ENCODE measurements at regions not wholly inside any gene's neighbourhood (a gene's known extent, or its start where the extent isn't known, plus 50 kb on each side); places are given as distances from the start of the nearest gene placed in this dataset.
"Not testable (repeated sequence)": the region's sequence is repeated elsewhere in the genome, so short reads cannot be mapped to it uniquely, and the experiment has no call there.

DNA sequence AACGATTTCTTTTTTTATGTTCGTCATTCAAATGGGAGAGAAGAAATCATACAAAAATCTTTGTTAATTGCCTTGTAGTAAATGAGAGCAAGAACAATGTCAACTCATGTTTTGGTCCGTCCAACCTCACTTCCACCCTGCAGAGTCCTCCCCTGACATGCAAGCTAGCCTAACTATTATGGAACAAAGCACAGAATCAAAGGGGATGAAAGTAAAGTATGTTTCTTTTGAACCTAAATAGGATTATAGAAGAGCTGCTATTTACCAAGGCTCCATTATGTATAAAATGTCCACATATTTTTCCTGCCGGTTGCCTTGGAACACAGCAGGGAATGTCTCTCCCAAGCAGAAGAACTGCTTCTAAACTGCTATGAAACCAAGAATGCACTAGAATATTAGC is 161.1 kb downstream of the MRPS30 start:
- Histone ChIP-seq H3K9me3 (ENCODE audit: control insufficient read depth in 4 of 4, insufficient read depth in 3 of 4, low read length in 3 of 4) (peaks cover 0 to 5% (median 0%) of the 10 kb centered on the region in 4 donors), H3K9ac (ENCODE audit: insufficient read depth in 1 of 2, low read length in 2 of 2) (no peak overlapping the region), H3K4me1 (ENCODE audit: control insufficient read depth in 5 of 5, insufficient read depth in 5 of 5, low read length in 5 of 5) (no peaks in the 10 kb centered on the region), H3K27ac (ENCODE audit: low read depth in 1 of 2, low read length in 1 of 2) (no peak overlapping the region), H3K36me3 (ENCODE audit: control insufficient read depth in 4 of 4, insufficient read depth in 4 of 4, low read length in 4 of 4) (no peaks in the 10 kb centered on the region), H3K4me3 (no peak overlapping the region), H3K27me3 (ENCODE audit: control insufficient read depth in 3 of 3, insufficient read depth in 3 of 3, low read length in 2 of 3) (no peaks in the 10 kb centered on the region)
- DNase-seq = no peak
- TF ChIP-seq, protein P1, sequence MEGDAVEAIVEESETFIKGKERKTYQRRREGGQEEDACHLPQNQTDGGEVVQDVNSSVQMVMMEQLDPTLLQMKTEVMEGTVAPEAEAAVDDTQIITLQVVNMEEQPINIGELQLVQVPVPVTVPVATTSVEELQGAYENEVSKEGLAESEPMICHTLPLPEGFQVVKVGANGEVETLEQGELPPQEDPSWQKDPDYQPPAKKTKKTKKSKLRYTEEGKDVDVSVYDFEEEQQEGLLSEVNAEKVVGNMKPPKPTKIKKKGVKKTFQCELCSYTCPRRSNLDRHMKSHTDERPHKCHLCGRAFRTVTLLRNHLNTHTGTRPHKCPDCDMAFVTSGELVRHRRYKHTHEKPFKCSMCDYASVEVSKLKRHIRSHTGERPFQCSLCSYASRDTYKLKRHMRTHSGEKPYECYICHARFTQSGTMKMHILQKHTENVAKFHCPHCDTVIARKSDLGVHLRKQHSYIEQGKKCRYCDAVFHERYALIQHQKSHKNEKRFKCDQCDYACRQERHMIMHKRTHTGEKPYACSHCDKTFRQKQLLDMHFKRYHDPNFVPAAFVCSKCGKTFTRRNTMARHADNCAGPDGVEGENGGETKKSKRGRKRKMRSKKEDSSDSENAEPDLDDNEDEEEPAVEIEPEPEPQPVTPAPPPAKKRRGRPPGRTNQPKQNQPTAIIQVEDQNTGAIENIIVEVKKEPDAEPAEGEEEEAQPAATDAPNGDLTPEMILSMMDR (IDR thresholded peaks at IDR 0.05; ENCODE audit: control extremely low read depth, extremely low read depth) = no peak
- 84 to 91% methylated on average over 4 of the region's 4 CpGs for WGBS, 2 donors
- no peak for ATAC-seq (ENCODE audit: insufficient read depth, low FRiP score)

DNA sequence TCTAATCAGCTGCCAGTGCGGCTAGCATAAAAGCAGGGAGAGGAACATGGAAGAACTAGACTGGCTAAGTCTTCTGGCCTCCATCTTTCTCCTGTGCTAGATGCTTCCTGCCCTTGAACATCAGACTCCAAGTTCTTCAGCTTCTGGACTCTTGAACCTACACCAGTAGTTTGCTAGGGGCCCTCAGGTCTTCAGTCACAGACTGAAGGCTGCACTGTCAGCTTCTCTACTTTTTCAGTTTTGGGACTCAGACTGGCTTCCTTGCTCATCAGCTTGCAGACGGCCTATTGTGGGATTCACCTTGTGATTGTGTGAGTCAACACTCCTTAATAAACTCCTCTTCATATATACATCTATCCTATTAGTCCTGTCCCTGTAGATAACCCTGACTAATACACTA is 162.2 kb downstream of the MRPS30 start:
- H3K9me3 ChIP-seq (ENCODE audit: control insufficient read depth in 4 of 4, insufficient read depth in 3 of 4, low read length in 3 of 4); H3K4me1 ChIP-seq (ENCODE audit: control insufficient read depth in 5 of 5, insufficient read depth in 5 of 5, low read length in 5 of 5); ATAC-seq (ENCODE audit: insufficient read depth, low FRiP score); H3K36me3 ChIP-seq (ENCODE audit: control insufficient read depth in 4 of 4, insufficient read depth in 4 of 4, low read length in 4 of 4); H3K9ac ChIP-seq (ENCODE audit: insufficient read depth in 1 of 2, low read length in 2 of 2); DNase-seq; H3K4me3 ChIP-seq; H3K27ac ChIP-seq (ENCODE audit: low read depth in 1 of 2, low read length in 1 of 2); H3K27me3 ChIP-seq (ENCODE audit: control insufficient read depth in 3 of 3, insufficient read depth in 3 of 3, low read length in 2 of 3): not testable (repeated sequence)
- 84 to 87% methylated on average over 2 of the region's 2 CpGs for WGBS, 2 donors

DNA sequence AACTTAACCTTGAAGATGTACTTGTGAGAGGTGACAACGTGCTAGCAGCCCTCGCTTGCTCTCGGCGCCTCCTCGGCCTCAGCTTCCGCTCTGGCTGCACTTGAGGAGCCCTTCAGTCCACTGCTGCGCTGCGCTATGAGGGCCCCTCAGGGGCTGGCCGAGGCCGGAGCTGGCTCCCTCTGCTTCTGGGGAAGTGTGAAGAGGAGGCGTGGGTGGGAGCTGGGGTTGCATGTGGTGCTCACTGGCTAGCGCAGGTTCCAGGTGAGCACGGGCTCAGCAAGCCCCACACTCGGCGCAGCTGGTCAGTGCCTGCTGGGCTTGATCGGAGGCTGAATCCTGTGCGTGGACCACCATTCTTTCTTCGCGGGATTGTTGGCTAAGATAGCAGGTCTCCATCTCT is 166.1 kb downstream of the MRPS30 start:
- WGBS, 2 donors = 88 to 93% methylated on average over 19 of the region's 19 CpGs
- TF ChIP-seq, protein P1 (IDR thresholded peaks at IDR 0.05; ENCODE audit: control extremely low read depth, extremely low read depth) = no peak
- Histone ChIP-seq H3K36me3 (ENCODE audit: control insufficient read depth in 4 of 4, insufficient read depth in 4 of 4, low read length in 4 of 4) (no peaks in the 10 kb centered on the region), H3K9me3 (ENCODE audit: control insufficient read depth in 4 of 4, insufficient read depth in 3 of 4, low read length in 3 of 4) (peaks cover 0 to 8% (median 0%) of the 10 kb centered on the region in 4 donors), H3K27ac (ENCODE audit: low read depth in 1 of 2, low read length in 1 of 2) (no peak overlapping the region), H3K4me3 (no peak overlapping the region), H3K27me3 (ENCODE audit: control insufficient read depth in 3 of 3, insufficient read depth in 3 of 3, low read length in 2 of 3) (no peaks in the 10 kb centered on the region), H3K4me1 (ENCODE audit: control insufficient read depth in 5 of 5, insufficient read depth in 5 of 5, low read length in 5 of 5) (no peaks in the 10 kb centered on the region), H3K9ac (ENCODE audit: insufficient read depth in 1 of 2, low read length in 2 of 2) (no peak overlapping the region)
- DNase-seq (no peak), ATAC-seq (ENCODE audit: insufficient read depth, low FRiP score) (no peak)

DNA sequence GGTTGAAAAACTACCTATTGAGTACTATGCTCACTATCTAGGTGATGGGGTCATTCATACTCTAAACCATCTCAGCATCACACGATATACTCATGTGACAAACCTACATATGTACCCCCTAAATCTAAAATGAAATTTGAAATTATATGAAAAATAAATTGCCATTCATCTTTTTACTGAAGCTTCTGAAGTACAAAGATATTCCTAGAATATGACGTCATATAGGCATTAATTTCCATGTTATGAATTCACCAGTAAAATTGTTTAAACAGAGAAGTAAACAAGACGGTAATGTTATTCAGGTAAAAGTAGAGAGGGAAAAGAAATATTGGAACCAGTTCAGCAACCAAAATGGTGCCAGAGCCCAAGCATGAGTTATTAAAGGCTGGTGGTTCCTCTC is 173.0 kb downstream of the MRPS30 start:
- Histone ChIP-seq H3K9ac (ENCODE audit: insufficient read depth in 1 of 2, low read length in 2 of 2) (no peak overlapping the region), H3K4me1 (ENCODE audit: control insufficient read depth in 5 of 5, insufficient read depth in 5 of 5, low read length in 5 of 5) (no peaks in the 10 kb centered on the region), H3K9me3 (ENCODE audit: control insufficient read depth in 4 of 4, insufficient read depth in 3 of 4, low read length in 3 of 4) (peaks cover 0 to 14% (median 6%) of the 10 kb centered on the region in 4 donors), H3K36me3 (ENCODE audit: control insufficient read depth in 4 of 4, insufficient read depth in 4 of 4, low read length in 4 of 4) (no peaks in the 10 kb centered on the region), H3K27me3 (ENCODE audit: control insufficient read depth in 3 of 3, insufficient read depth in 3 of 3, low read length in 2 of 3) (no peaks in the 10 kb centered on the region), H3K4me3 (no peak overlapping the region), H3K27ac (ENCODE audit: low read depth in 1 of 2, low read length in 1 of 2) (no peak overlapping the region)
- no peak for ATAC-seq (ENCODE audit: insufficient read depth, low FRiP score)
- DNase-seq = no peak
- WGBS, 2 donors = 84 to 90% methylated on average over 3 of the region's 3 CpGs
- TF ChIP-seq, protein P1 (IDR thresholded peaks at IDR 0.05; ENCODE audit: control extremely low read depth, extremely low read depth) = no peak

All from lung (tissue), 11 donors.